HL-60/S4 treated with phorbol 12-myristate 13-acetate at 8.2 ng/mL for 4 days and 3 days (cell line): ENCODE measurements at regions not wholly inside any gene's neighbourhood (a gene's known extent, or its start where the extent isn't known, plus 50 kb on each side); places are given as distances from the start of the nearest gene placed in this dataset.
"Not testable (repeated sequence)": the region's sequence is repeated elsewhere in the genome, so short reads cannot be mapped to it uniquely, and the experiment has no call there.

Experiments
- in situ Hi-C: fragments of 300-500 bp; cut with MboI; formaldehyde crosslinking; loops from 2 replicates; pipeline ENCODE4 v1.15.0; 2022; ENCODE audit warnings: low sequenced_read_pairs

DNA sequence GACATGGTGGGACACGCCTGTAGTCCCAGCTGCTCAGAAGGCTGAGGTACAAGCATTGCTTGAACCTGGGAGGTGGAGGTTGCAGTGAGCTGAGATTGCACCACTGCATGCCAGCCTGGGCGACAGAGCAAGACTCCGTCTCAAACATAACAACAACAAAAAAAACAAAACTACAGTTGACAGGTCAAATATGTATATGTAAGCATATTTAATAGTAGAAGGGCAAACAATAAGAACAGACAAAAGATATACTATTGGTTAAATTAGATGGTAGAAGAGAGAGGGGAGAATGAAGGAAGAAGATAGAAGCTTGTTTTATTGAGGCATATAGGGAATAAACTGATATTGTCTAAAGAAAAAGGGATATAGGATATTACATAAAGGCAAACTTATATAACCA is 247.1 kb downstream of the KLF13 start:
- in situ Hi-C loops: no loop called here

DNA sequence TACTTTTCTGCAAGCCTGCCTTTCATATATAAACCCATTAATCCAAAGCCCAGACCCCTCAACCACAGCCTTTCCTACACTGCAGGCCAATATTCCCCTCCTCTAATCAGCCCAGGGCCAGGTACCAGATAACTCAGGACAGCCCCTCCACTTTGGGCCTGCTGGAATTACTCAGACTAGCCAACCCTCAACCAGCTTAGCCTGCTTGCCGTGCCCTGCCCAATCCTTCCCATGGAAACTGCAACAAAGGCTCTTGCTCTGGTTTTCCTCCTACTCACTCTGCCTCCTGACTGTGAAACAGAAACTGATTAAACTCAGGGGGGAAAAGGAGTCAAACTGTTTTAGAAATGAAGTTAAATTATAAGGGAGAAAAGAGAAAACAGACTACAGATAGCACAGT is 248.1 kb downstream of the KLF13 start:
- in situ Hi-C loops: no loop called here

GRCh38 chr15:31577108-31577507 is 250.5 kb downstream of the KLF13 start:
- in situ Hi-C loops: no loop called here

GRCh38 chr15:31579282-31579681 is 252.6 kb downstream of the KLF13 start:
- in situ Hi-C loops: no loop called here

GRCh38 chr15:31579976-31580375 is 253.3 kb downstream of the KLF13 start:
- in situ Hi-C loops: no loop called here

GRCh38 chr15:31584195-31584594 is 257.6 kb downstream of the KLF13 start:
- in situ Hi-C loops: no loop called here

GRCh38 chr15:31585240-31585639 is 258.6 kb downstream of the KLF13 start:
- in situ Hi-C loops: no loop called here

DNA sequence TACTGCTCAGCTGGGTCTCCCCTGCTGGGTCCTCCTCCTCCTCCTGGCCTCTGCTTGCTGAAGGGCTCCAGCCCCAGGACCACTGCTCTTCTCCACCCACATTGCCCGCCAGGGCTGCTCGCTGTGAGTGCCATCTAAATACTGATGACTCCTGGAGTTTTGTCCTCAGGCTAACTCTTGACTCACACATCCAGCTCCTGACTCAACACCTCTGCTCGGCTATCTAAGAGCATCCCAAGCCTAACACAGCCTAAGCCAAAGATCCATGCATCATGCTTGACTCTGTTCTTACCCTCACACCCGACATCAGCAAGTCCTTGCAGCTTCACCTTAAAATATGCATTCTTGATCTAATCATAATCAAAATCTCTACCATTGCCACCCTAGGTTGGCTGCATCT is 260.2 kb downstream of the KLF13 start:
- in situ Hi-C loops: no loop called here

GRCh38 chr15:31587583-31587982 is 260.9 kb downstream of the KLF13 start:
- in situ Hi-C loops: no loop called here

GRCh38 chr15:31590609-31591008 is 264.0 kb downstream of the KLF13 start:
- in situ Hi-C loops: no loop called here

- in situ Hi-C loops: no loop called here
Measured at GRCh38 chr15:31591908-31592307, 265.3 kb downstream of the KLF13 start.

DNA sequence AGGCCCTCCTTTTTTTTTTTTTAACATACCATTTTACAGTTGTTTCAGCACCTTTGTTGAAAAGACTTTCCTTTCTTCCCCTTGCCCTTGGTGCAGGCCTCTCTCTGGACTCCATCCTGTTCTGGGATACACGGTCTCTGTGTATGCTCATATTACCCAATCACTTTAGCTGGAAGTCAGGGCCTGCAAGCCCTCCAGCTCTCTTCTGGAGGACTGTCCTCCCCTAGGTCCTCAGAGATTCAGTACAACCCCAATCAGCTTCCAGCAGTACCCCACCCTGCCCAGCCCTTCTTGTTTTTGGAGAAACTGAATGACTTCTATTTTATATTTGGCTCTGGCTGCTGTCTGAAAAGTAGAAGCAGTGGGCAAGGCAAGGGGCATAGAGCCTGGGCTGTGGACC is 270.8 kb downstream of the KLF13 start:
- in situ Hi-C loops: no loop called here

DNA sequence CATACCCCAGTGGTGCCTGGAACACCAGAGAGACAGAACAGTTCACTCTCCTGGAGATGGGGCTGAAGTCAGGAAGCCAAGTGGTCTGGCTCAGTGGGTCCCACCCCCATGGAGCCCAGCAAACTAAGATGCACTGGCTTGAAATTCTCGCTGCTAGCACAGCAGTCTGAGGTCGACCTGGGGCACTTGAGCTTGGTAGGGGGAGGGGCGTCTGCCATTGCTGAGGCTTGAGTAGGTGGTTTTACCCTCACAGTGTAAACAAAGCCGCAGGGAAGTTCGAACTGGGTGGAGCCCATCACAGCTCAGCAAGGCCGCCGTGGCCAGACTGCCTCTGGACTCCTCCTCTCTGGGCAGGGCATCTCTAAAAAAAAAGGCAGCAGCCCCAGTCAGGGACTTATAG is 272.0 kb downstream of the KLF13 start:
- in situ Hi-C loops: no loop called here

DNA sequence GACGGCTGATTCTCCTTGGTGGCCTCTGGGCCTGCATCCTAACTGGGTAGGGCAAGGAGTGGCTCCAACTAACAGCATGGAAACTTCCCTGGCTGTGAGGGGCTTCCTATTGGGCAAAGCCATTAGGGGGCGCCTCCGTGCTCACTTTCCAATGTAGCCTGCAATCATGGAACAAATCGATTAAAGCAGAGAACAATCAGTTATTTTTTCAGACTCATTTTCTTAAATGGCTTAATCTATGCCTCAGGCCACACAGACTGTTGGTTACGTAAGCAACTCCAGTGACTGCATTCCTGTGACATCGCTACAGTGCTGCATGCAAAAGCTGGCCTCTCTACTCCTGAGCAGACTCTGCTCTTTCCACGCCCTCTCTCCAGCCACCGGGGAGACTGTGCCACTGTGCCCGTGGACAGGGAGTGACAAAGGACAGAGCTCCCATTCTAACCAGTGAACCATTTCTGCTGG is 278.9 kb downstream of the KLF13 start:
- in situ Hi-C loops: no loop called here

- in situ Hi-C loops: no loop called here
Measured at GRCh38 chr15:31606194-31606669, 279.6 kb downstream of the KLF13 start.

DNA sequence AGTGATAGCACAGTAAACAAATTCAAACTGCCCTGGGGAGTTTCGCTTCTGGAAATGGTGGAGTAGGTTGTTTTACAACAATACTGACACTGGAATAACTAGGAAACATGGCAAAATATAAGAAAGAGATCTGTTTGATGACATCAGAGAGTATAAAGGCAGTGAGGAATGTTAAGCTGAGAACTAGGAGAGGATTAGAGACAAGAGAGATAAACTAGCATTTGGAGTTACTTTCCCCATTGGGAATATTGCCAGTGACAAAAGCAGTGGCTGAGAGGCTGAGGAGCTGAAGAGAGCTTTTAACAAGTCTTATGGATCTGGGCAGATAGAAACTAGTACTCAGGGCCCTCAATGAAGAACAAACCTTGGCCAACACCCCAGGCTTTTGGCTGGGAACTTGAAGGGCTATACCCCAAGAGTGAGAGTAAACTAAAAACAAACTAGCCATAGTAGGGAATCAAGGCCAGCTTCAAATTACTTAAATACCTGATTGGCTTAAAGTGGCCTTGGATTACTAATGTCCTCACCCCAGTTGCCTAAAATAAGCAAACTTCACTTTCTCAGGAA is 280.4 kb downstream of the KLF13 start:
- in situ Hi-C loops: no loop called here

GRCh38 chr15:31607656-31608055 is 281.0 kb downstream of the KLF13 start:
- in situ Hi-C loops: no loop called here

- in situ Hi-C loops: no loop called here
Measured at GRCh38 chr15:31609258-31609681, 282.6 kb downstream of the KLF13 start.

DNA sequence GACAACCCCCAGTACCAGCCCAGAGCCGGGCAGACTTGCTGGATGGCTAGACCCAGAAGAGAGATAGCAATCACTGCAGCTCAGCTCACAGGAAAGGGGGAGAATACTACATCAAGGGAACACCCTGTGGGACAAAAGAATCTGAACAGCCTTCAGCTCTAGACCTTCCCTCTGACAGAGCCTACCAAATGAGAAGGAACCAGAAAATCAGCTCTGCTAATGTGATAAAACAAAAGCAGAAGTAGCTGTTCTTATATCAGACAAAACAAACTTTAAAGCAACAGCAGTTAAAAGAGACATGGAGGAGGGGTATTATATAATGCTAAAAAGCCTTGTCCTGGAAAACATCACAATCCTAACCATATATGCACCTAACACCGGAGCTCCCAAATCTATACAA is 283.3 kb downstream of the KLF13 start:
- in situ Hi-C loops: no loop called here

- in situ Hi-C loops: no loop called here
Measured at GRCh38 chr15:31615643-31616415, 289.2 kb downstream of the KLF13 start.

- in situ Hi-C loops: not testable (repeated sequence)
Measured at GRCh38 chr15:31623297-31623696, 296.7 kb downstream of the KLF13 start.

DNA sequence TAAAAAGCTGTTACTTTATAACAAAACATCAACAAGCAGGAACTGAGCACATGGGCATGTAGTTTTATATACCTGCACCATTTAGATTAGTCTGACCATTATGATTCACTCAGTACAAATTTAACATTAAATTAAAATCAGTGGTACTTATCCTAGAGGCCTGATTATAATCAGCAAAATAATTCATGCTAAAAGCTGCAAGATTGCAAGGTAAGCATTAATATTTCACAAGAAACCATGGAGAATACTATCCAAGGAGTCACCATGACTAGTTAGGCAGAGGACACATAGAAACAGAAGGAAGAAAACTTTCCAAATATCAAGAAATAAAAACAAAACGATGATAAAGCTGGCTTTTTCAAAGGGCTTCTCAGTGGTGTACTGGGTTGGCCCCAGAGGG is 297.5 kb downstream of the KLF13 start:
- in situ Hi-C loops: not testable (repeated sequence)
